C4-2B (cell line): ENCODE measurements at regions not wholly inside any gene's neighbourhood (a gene's known extent, or its start where the extent isn't known, plus 50 kb on each side); places are given as distances from the start of the nearest gene placed in this dataset.

Experiments used
- CTCF ChIP-seq: fragments of 450-650 bp; conservative IDR thresholded peaks from 2 replicates; pipeline ENCODE4 v1.5.1; 2017; ENCODE audit warnings: mild to moderate bottlenecking
- ZFX ChIP-seq: fragments of 450-650 bp; IDR thresholded peaks from 2 replicates; pipeline ENCODE4 v1.6.1; 2017

GRCh38 chr12:90301095-90301494 is 592.5 kb upstream of the ATP2B1 start:
- TF ChIP-seq CTCF (no peak), ZFX (no peak)
